NCI-H2196 (cell line): ENCODE measurements at regions not wholly inside any gene's neighbourhood (a gene's known extent, or its start where the extent isn't known, plus 50 kb on each side); places are given as distances from the start of the nearest gene placed in this dataset.

ENCODE experiments used
- DNase-seq: peaks from one replicate; lab custom pipeline; 2025; ENCODE audit not compliant: unreplicated experiment; lab: John Stamatoyannopoulos, UW

DNA sequence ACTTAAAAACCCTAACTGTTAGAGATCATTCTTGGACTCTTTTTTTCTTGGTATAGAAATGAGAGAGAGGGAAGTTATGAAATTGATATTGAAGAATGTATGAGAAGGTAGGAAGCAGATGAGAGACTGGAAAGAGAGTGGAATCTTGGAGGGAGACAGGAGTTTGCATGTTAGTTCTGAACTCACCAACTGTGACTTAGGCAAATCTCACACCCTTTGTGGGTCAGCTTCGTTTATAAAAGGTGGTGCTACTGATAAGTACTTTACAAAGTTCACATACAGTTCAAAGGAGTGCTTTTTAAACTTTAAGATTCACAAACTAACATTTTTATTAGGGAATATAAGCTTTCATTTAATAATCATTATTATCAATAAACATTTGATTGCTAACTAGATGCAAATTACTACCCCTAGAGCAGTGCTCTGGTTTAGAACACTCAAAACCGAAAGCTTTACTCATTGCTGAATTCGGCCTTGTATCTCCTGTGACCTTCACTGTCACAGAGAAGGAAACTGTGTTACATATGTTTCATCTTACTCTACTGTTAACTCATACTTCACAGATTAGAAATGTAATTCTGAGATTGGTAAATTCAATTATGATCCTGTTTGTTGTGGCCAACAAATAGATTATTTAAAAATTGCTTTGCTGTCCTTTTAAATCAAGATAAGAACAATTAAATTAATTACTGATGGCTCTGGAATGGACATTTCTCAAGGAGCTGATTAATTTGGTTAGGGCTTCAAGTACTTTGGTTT lies 143.2 kb downstream of the RMI1 start:
- DNase-seq: no peak

DNA sequence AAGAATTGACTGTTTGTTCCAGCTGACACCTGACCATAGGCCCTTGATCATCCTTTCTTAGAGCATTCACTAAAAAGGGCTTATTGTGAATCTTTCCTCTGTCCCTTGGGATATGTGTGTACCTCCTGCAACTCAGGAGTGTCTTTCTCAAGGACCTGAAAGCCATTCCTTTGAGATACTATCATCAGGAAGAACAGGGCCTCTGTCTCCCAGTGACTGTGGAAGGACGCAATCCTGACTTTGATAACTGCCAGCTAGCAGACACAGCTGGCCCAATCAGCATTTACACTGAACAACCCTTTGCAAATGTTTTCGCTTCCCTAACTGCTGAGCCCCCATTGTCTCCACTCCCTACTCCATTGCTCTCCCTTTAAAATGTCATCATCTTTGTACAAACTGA lies 144.4 kb downstream of the RMI1 start:
- DNase-seq: no peak

DNA sequence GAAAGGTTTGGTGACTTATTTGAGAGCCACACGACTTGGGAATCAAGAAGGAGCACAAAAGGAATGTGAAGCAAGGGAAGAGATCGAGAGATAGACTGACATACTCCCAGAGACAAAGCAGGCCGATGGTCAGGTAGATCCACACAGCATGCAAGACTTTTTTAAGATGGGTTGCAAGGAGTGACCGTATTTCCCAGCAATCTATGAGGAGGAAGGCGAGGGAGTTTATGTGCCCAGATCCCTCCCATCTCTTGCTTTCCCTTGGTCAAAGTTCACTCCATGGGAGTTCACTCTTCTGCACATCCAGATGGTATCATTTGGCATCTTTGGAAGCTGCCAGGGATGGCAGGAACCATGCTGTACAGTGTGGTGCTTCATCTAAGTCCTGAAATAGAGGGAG lies 148.9 kb downstream of the RMI1 start:
- no peak for DNase-seq

DNA sequence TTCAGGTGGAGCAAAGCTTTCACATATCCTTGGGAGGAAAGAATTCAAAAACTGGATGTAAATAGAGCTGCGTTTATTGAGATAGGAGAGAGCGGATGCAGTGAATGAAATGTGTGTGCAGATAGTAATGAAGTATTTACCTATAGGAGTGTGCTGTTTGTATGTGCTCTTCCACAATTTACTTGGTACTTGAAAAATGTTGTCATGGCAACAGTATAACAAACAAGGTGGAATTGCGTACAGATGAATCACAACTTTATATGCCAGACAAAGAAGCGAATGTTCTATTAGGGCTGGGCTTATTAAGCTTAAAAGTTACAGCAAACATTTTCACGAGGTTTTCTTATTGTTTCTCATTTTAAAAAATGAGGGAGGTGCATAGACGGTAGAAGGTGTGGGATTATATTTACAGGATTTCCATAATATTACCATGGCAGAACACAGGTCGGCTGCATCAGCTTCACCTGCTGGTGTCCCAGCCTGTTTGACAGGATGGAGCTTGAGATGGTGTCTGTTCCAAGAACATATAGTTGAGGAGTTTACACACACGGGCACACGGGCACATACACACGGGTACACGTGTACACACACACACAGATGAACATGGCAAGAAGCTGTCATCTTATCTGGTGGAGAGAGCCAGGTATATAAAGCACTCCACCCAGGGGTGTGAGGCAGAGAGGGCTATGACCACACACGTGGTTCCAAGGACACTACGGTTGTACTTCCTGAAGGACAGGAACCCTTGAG lies 155.7 kb downstream of the RMI1 start:
- DNase-seq: peak; percentile 78

DNA sequence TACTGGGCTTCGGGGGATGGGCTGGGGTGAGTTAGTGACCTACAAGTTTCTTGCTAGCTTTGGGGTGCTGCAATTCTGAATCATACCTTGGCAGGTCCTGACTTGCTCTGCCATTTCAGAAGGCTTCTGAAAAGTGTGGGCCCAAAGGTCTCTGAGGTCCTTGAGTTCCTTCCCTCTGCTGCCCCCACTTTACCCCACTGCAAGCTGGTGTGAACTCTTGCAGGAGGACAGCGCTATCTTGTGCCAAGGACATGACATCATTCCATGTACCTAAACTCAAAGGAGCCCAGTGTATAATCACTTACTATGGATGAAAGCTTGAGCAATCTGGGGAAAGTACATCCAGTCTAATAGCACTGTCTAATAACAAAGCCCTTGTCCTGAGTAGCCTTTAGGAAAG lies 157.4 kb downstream of the RMI1 start:
- DNase-seq: no peak

DNA sequence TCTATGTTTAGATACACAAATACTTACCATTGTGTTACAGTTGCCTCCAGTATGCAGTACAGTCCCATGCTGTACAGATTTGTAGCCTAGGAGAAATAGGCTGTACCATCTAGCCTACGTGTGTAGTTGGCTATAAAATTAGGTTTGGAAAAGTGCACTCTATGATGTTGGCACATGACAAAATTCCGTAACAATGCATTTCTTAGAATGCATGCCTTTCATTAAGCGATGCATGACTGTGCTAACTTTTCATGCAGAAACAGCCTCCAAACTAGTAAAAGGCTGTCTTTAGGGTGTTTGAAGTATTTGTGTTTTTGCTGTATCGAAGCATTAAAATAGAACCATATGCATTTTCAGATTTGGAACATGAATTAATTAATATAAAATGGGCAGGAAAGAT lies 157.9 kb downstream of the RMI1 start:
- no peak for DNase-seq

DNA sequence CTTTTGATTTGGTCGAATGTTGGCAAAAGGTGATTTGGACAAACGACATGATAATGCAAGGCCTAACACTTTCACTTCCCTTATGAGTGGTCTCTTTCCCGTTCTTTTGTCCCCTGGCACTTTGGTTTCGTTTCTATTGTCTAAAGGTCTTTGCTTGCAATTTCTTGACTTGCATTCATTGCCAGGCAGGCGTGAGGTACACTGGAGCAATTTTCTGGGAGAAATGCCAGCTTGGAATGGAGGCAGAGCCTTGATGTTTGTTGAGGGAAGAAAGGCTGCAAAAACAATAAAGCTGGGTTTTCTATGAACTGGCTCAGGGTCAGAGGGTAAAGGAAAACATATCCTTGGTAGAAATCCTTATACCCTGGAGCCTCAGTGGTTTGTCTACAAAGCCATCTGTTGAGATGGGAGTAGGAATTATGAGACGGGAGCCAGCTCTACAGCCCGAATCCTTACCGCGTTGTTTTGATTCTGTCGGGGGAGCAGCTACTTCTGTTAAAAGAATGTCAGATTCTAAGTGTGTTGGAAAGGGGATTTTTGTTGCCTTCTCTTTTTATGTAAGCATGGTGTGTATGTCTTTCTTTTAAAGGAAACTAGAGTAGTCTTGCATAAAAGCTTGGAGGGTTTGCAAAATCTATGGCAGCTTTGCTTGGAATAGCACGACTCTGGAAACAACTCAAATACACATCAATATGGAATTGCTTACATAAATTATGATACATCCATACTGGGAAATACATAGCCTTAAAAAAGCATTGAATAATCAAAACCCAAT lies 158.9 kb downstream of the RMI1 start:
- DNase-seq: peak; percentile 87

DNA sequence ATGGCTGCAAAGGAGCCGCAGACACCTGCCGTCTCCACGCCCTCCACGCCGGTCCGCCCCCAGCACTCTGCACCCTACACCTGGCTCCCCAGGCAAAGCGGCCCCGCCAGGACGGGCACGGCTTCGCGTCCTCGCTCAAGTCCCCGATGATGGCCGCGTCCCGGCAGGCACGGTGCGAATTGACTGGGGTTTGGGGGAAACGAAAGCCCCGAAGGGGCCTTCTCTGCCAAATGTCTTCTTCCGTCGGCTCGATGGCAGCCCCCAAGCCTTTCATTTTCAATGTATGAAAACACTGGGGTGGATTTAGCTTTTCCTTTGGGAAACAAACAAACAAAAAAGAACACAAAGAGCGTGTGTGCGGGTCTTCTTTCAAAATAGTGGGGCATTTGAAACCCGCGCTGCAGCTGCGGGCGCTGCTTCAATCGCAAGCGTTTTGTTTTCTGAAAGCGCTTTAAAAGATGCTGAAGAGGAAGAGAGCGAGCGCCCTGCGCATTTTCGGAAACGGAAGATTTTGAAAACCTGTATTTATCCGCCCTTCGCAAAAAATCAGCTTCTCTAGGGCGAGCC lies 160.0 kb downstream of the RMI1 start:
- peak; percentile 11 for DNase-seq

DNA sequence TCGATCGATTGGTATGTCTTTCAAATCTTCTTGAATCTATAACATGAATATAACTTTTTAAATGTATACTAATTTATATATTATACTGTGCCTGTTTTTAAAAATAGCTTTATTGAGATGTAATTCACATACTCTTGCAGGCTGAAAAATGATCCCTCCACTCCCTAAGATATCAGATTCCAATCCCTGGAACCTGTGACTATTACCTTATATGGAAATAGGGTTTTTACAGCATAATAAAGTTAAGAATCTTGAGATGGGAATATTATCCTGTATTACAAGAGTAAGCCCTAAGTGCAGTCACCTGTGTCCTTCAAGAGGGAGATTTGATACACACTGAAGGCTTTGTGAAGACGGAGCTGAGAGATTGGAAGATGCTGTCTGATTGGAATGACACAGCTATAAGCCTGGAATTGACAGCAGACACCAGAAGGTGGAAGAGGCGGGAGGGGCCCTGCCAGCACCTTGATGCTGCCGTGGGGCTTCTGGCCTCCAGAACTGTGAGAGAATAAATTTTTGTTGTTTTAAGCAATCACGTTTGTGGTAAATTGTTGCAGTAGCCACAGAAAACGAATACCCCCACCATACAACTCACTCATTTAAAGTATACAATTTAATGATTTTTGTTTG lies 161.3 kb downstream of the RMI1 start:
- DNase-seq: no peak

DNA sequence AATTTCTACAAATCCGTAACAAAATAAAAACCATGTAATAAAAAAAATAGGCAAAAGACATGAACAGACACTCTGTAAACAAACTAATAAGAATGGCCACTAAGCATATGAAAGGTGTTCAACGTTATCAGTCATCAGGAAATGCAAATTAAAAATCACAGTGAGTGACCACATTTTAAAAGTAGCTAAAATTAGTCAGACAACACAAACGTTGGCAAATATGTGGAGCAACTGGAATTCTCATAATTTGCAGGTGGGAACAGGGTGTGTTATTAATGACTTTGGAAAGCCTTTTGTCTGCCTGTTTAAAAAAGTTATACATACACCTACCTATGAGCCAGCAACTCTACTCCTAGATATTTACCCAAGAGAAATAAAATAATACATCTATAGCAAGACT lies 164.4 kb downstream of the RMI1 start:
- no peak for DNase-seq

DNA sequence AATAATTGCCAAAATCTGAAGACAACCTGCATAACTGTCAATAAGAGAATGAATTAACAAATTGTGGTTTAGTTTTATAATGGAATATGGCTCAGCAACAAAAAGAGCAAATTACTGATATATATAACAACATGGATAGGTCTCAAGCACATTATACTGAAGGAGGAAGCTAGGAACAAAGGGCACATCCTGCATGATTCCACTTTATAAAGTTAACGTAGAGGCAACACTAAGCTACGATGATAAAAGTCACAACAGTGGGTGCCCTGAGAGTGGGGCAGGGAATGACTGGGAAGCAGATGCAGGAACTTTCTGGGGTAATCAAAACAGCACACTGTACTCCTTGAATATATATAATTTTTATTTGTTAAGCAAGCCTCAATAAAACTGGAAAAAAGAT lies 165.2 kb downstream of the RMI1 start:
- DNase-seq: no peak

DNA sequence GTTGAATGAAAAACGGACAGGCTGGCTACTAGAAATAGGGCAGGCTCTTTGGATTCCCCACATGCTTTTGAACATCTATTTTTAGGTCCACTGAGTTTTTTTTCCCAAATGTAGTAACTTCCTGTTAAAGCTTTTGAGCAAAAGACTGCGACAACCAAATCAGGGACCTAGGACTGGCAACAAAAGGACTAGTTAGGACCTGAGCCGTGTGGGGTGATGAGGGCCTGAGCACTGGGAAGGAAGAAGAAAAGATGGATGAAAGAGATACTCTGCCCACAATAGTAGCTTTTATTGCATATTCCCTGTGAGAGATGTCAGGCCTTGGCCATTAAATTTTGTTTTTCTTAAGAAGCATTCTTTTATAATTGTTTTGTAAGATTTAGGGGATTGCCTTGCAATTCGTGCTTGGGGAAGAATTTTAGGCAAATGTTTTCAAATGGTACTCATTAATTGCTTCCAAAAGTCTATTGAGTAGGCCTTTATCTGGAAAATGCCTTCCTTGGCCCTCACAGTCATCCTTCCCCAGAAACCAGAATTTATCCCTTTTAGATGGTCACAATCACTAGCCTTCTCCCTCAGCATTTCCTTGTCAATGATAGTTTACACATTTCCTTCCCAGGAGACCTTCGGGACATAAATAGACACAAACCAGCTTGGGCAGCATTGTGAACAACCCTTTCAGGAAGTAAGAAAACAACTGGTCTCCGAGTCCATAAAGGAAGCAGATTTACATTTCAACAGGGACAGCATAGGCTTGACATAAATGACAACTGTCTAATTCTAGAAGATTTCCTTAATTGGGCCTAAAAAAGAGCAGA lies 166.5 kb downstream of the RMI1 start:
- no peak for DNase-seq

DNA sequence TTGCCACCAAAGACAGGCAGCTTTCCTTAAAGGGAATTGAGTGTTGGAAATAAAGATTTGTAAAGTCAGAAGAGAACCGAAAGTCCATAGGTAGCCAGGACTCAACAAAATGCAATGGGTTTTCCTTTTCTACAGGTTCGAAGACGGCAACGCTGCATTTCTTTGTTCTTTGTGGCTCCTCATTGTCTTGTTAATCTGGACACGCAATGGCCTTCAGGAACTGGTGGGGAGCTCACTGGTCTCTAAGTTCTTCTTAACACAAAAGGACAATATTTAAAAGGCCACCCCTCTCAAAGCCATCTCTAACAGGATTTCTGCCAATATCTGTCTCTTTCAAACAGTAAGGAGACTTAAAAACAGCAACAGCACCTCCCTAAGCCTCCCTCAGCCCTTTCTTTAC lies 170.6 kb downstream of the RMI1 start:
- no peak for DNase-seq

DNA sequence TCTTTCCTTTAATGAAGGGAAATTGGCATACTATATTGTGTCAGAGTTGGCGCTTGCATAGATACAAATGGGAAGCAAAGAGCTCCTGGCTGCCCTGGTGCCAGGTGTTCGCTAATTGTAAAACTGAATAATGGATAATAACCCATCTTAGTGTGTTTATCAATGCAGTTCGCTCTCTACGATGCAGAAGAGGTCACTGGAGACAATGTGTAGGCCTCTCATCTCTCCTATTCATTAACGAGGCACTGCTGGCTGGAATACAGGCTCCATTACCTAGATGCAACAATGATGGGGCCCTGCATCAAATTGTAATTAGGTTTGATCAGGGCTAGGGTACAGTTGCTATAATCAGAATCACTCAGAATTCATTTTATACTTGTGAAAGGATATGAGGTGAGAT lies 171.0 kb downstream of the RMI1 start:
- DNase-seq: no peak

DNA sequence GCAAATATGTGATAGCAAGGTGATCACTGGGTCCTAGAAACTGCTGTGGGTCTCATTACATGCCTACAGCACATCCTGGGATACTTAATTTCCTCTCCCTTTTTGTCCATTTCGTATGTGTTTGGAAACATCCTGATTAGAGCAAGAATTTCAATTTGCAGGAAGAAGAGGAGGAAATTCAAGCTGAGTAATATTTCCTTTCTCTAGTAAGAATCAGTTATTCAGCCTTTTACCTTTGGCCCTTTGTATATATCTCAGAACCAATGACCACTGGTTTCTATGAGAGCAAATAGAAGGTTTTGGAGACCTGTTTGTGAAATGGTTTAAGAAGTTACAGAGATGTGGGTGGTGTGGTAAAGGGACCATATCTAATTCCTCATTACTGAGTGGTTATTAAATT lies 171.6 kb downstream of the RMI1 start:
- no peak for DNase-seq

DNA sequence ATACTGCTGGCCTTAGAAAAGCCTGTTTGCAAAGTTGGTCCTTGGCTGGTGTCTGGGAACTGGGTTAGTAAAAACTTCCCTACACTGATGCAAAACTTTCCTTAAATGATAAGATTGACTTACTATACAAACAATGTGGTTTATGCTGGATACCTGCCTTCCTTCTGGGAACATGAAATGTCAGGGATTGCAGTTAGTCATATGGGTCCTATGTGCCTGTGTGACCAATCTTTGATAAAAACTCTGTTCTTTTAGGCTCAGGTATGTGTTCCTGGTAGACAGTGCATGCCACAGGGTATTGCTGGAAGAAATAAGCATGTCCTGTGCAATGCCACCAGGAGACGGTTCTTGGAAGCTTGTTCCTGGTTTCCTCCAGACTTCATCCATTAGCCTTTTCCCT lies 173.3 kb downstream of the RMI1 start:
- no peak for DNase-seq

DNA sequence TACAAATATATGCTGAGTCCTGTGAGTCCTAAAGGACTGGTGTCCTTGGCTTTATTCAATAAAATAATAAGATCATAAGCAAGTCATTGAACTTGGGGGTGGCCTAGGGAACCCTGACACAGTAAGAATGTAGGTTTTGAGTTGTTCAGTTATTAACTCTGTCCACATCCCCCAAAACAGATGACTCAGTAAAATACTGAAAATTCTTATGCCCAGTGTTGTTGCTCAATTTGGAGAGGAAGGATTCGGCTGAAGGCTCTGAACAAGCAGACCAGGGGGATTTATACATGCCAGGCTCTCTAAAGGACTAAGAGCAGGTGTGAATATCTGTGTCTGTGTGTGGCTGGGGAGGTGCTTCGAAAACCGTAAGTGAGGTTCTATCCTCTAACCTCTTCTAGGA lies 173.7 kb downstream of the RMI1 start:
- no peak for DNase-seq

DNA sequence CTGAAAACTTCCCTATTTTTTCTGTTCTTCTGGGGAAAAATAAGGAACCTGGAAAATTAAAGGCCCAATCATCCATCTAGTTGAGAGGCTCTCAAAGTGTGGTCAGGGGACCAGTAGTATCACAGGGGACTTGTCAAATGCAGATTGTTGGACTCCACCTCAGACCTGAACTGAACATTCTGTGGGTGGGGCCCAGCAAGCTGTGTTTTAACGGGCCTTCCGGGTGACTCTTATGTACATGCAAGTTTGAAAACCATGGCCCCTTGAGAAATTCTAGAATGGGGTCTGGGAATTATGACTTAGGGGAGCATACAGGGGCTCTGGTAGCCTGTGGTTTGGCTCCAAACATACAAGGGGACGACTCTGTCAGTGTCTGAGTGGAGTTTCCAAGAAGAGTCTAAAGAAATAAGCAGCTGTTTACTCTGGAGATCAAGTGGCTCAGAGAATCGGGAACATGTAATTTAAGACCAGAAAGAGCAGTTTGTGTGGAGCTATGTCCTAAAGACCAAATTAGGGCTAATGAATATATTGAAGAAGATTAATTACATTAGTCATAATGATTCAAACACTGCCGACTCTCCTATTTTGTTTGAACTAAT lies 177.4 kb downstream of the SLC28A3 start:
- DNase-seq: peak; percentile 10

DNA sequence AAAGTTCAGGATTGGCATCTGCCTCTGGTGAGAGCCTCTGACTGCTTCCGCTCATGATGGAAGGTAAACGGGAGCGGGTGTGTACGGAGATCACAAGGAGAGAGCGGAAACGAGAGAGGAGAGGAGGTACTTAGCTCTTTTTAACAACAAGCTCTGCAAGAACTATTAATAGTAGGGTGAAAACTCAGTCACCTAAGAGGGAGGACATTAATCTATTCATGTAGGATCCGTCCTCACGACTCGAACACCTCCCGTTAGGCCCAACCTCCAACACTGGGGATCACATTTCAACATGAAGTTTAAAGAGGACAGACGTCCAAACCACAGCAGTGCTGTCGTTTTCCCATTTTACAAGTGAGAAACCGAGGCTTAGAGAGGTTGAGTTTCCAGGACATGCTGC lies 173.7 kb downstream of the SLC28A3 start:
- DNase-seq: peak; percentile 52

DNA sequence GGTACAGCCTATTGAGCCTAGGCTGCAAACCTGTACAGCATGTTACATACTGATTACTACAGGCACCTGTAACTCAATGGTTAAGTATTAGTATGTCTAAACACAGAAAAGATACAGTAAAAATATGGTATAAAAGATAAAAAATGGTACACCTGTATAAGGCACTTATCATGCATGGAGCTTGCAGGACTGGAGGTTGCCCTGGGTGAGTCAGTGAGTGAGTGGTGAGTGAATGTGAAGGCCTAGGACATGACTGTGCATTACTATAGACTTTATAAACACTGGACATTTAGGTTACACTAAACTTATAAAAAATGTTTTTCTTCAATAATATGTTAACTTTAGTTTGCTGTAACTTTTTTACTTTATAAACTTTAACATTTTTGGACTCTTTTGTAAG lies 171.3 kb downstream of the SLC28A3 start:
- DNase-seq: no peak
